Fibroblast of gingiva (primary cell): ENCODE measurements at regions not wholly inside any gene's neighbourhood (a gene's known extent, or its start where the extent isn't known, plus 50 kb on each side); places are given as distances from the start of the nearest gene placed in this dataset.

Experiments
- DNase-seq: peaks from one replicate; pipeline ENCODE4 v3.0.0-alpha.2; 2011; ENCODE audit warnings: low read depth

DNA sequence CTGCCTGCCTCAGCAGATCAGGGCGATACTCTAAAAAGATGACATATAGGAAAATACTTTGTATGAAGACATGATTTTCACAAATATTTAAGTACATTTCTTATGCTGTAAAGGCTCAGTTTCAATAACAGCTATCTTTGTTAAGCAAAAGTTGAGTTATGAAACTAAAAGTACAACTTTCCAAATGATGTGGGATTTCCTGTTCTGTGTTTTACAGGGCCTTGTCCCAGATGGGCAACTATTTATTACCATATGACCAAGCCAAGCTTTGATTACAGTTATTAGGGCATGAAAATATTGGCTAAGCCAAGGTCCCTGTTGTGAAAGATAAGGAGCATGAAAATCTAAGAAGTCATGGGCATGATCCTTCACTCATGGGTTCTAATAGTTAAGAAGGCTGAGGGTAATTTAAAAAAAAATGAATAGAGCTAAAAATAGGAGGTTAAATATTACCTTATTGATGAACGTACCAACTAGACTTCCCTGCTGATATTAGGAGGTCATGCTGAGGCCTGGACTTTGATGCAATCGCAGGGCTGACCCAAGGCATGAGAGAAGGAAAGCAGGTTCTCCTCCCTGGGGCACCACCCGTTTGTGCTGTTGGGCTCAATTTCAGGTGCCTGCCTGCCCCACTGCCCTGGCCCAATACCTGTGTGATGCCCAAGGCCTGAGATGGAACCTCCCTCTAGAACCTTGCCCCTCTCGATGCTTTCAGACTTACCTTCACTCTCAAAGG, 294.4 kb upstream of the PRDM1 start:
- DNase-seq: peak; percentile 72

DNA sequence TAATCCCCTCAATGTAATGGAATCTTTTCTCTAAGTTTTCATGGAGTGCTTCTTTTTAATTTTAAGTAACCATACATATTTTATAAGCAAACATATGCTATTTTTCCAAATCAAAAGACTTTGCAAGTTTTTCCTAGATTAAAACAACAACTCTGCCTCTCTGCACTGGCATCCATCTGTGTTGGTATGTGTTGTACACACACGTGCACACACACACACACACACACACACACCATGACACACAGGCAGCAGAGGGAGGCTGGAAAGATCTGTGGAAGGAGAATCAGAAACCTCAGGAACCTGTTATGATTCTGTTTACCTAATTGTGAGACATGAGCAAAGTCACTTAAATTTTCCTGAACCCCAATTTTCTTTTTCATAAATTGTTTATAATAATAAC, 295.0 kb upstream of the PRDM1 start:
- DNase-seq: no peak

DNA sequence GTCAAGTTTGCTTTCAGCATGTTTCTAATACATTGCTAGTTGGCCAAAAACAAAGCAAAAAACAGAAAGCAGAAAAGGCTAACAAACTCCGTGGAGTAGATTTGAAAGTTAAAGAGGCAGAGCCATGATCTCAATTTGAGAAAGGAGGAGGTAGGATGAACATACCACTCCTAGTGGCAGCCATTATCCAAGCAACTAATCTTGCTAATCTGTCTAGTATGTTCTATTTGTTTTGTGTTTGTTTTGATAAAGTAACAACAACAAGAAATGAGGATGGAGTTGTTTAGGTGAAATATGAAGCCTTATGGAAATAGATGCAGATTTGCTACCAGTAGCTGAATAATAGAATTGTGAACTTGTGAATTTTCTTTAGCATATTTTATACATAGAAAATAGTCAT, 295.5 kb upstream of the PRDM1 start:
- DNase-seq: no peak

DNA sequence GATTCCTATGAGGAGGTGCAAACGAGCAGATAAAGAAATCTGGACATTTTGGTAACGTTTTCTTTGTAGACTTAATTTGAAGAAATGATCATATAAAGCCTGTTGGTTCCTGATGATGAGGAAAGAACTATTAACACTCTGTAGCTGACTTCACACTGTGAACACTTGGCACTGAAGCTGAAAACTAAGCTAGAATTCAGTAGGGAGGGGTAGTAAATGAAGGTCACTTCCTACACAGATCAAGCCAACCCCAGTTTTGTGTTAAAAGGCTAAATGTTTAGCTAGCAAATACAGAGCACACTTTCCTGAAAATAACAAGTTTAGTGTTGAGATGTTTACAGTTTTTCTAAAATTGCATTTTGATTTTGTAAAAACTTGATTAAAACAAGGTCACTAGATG, 296.2 kb upstream of the PRDM1 start:
- DNase-seq: no peak

DNA sequence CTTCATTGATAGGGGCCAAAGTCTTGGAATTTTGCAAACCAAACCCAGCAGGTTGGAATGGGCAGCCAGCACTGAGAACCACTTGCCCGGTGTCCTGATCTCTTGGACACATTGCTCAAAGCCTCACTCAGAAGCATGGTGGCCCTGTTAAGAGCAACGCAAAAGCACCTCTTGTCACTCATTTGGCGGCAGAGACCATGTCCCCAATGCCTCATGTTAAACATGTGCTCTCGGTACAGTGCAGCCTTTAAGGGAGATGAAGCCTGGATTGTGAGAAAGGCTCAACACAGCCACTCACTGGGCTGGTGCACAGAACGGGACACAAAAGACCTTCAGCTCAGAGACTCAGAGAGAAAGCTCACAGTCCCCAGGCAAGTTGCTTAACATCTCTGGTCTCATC, 298.4 kb upstream of the PRDM1 start:
- DNase-seq: no peak

DNA sequence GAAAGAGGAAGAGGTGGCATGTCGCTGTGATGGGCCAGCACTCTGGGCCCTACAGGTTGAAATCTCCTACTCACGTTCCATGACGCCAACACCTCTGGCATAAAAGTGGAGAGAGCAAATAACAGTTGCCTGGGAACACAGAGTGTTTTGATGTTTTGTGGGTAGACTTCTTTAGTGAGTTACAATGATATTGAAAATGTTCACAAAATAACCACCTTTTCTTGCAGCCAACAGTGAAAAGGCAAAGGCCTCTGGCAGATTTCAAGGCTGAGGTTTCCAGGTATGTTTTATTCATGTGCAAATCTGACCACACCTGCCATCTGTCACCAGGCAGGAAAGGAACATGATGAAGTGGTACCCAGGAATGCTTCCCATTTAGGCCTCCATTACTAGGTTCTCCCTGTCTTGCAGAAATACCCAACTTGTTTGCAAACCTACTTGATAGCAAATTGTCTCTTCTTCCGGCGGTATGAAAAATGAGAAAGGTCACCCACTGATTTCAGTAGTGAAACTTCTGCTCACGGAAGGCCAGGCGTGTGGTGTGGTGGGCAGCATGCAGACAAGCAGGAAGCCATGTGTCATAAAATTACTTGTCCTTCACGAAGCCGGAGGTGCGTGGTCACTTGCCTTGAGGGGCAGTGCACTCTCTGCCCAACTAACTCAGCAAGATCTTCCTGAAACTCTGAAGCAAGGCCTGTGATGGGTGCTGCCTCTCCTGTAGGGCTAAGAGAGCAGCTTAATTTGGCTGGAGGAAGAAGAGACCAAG, 299.1 kb upstream of the PRDM1 start:
- DNase-seq: no peak

DNA sequence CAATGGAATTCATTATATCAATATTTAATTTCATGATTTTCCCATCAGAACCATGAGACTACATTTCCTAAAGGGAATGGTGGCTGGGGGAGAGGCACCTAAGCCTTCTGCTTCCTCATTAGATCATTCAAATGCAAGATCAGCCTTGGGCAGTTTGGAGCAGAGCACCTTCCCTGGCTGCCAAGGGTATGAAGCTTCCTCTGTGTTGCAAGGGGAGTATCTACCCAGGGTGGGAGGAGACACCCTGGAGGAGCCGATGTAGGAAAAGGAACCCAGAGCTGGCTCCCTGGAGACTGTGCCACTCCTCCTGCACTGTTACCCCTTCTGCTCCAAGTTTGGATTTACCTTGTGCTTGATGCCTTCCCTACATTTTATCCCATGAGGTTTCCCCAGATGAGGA, 299.7 kb upstream of the PRDM1 start:
- no peak for DNase-seq

DNA sequence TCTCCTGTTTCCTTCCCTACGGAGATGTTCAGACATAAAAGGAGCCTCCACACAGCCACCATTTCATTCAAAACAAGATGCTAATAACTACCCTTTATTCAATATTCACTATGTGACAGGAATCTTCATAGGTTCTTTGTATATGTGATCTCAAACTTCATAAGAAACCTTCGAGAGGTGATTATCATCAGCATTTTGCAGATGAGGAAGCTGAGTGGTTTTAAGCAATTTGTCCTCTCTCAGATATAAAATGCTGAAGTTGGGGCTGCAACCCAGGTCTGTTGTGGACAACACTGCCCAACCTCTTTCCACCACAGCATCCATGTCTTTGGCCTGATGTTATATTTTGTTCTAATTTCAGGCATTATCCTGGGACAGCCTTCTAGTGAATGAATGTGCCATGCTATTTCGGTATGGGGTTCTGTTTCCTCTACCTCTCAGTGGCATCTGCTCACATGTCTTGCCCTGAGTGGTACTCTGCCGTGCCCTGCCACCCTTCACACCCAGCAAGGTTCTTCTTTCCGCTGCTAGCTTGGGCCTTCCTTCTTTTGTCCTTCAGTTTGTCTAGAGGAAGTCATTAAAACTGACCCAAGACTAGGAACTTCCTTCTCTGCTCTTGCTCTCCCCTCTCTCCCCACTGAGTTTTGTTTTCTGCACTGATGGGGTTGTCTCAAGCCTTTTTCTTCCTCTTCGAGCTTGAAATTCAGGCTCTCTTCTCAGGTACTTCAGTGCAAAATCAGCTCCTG, 300.9 kb upstream of the PRDM1 start:
- no peak for DNase-seq

DNA sequence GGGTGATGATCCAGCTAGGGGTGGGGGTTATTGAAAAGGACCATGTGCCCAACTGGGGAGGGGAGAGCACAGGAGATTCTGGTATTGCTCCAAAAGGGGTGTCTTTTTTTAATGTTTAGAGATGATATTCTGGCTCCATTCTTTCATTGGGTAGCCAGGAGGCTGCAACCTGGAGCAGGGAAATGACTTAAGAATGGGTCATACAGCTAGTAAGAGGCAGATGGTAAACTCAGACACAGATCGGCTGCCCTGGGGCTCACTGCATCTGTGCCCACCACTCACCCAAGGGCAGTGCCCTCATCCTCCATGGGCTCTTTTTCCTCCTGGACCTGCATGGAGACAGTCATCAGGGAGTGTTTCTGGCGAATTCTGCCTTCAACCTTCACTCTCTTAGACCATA, 302.0 kb upstream of the PRDM1 start:
- no peak for DNase-seq

DNA sequence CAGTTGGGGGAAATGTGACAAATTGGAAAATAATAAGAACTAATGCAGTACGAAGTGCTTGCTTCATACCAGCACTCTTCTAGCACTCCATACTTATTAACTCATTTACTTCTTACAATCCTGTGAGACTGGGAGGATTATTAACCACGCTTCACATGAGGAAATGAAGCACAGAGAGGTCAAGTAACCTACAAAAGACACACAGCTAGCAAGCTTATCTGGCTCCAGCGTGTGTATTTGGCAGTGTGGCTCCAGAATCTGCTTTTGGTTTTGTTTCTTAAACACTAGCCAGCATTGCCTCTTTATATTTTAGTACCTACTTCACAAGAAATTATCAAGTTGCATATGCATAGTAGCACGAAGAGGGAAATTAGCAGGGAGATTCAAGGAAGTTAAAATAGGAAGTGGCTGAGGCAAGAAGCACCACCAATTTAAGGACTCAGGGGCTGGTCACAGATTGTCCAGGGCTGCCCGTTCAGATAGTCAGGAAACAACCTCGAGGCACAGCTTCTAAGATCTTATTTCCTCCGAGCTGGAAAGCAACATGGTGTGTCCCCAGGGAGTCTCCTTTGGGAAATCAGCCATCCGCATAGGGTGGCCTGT, 302.7 kb upstream of the PRDM1 start:
- no peak for DNase-seq

DNA sequence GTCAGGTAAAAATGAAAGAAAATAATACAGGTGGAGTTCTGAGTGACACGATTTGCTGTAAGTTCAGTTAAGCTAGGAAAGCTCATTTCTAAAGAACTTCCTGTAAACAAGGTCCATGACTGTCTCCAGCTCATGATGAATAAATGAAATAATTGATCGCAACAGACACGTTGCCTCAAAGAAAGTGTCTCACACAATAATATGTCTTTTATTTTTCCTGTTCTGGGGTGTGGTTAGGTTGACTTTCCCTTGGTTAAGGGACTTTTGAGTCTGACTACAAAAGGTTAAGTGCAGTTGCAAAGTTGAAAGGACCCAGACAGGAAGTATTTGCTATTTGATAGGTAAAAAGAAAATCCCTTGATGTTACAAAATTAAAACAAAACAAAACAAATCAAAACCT, 304.2 kb upstream of the PRDM1 start:
- DNase-seq: no peak

DNA sequence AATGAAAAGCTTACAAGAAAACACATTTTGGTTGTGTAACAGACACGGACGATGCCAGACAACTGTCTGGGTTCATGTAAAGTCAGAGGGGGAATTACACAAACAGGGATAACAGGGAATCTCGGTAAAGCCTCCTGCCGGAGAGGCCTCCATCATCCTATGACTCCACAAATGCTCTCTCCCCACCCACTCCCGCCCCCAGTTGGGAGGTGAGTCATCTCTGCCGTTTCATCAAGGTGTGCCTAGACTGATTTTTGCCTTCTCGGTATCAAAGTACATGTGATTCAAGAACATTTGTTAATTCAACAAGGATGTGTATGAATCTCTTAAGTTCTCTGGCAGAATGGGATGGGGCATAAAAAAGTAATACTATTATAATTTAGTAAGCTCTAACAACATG, 304.9 kb upstream of the PRDM1 start:
- DNase-seq: no peak

DNA sequence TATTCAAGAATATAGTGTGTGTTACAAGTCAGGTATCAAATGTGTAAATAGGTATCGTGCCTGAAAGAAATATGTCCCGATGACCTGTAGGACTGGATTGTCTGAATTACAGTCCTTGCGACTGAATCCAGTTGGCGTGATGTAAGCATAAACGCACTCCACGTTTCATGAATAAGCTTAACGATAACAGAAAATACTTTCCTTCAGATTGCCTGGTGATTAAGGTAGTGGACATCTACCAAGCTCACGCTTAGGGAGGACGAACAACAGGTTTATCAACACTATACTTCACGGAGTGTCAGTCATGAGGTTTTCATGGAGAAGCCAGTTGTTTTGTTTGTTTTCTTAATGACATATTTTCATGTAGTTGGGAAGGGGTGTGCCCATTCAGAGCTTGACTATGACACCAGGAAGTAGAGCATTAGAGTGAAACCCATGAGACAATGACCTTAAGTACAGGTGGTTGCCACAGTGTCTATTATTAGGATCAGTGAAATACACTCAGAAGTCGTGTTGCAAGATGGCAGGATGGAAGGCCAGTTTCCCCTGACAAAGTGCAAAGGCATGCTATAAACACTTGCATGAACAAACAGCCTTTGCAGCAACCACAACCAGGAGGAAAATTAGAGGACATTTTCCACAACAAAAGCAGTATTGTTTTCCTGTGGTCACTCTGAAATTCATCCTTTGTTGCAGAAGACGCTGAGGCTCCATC, 305.8 kb upstream of the PRDM1 start:
- DNase-seq: peak; percentile 83

DNA sequence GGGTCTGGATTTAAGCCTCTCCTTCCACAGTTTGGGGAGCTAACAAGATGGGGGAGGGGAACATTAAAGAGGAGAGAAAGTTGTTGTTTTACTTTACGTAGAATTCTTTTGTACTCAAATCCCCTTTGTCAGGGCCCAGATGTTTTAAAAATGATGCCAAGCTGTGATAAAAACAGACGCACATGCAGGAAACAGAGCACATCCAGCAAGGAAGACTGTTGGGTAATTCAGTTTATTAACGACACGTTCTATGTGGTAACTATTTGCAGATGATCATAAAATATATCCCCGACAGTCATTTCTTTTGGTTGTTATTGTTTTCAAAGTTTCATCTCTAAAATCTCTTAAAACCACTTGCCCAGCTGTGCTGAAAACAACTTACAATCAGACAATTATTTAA, 307.0 kb upstream of the PRDM1 start:
- peak; percentile 71 for DNase-seq

DNA sequence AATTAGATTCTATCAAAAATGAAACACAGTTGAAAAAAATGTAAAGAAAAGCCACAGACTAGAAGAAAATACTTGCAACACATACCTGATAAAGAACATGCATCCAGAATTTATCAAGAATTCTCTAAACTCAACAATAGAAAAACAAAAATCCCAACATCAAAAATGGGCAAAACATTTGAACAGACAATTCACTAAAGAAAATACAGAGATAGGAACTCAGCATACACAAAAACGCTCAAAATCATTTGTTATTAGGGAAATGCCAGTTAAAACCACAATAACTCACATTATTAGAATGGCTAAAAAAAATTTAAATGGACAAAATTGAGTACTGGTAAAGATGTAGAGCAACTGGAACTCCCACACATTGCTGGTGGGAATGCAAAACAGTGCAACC, 311.0 kb upstream of the PRDM1 start:
- DNase-seq: no peak

DNA sequence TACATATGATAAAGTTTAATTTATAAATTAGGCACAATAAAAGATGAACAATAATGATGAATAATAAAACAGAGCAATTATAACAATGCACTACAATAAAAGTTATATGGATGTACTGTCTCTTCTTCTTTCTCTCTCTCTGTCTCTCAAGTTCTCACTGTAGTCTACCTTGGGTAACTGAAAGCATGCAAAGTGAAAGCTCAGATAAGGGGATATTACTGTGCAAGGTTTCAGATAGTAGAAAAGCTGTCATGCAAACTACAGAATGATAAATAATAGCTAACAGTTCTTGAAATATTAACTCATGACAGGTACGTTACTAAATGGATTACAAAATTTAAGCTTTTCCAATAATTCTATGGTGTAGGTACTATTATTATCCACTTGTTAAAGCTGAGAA, 311.9 kb upstream of the PRDM1 start:
- no peak for DNase-seq

DNA sequence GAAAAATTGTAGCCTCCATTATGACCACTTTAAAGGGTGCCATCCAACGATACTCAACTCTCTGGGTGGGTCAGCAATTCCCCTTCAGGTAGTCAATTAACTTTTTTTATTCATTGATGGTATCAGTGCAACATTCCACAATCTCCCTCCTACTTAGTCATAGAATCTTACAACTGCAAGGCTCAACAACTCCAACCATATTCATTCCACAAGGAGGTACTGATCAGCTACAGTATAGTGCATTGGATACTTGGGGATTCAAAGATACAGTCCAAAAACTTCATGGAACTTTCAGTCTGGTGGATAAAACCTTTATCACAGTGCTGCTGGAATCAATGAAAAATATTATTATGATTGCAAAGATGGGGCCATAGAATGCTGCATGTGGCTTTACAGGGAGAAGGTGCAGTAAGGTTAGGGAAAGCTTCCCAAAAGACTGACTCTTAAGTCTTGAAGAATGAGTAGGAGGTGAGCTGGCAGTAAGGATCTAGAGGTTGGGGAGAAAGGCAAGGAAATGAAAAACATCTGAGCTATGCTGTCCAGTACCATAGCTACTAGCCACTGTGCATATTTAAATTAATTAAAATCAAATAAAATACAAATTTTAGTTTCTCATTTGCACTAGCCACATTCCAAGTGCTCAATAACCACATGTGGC, 314.7 kb upstream of the PRDM1 start:
- no peak for DNase-seq

DNA sequence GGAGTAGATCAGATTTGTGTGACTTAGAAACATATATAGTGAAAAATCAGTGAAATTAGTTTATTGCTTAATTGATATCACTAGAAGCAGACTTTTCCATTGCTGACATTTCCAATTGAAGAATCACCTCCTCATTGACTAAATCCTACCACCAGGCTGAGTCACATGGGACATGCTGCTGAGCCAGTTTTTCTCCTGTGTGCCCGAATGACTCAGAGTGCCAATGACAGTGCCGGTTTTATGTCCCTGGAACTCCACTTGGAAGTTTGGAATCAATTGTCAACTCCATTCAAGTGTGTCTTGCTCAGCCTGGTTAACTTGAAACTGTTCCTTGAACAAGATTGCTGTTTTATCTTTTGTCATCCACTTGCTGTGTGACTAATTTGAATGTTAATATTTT, 316.1 kb upstream of the PRDM1 start:
- DNase-seq: peak; percentile 8

DNA sequence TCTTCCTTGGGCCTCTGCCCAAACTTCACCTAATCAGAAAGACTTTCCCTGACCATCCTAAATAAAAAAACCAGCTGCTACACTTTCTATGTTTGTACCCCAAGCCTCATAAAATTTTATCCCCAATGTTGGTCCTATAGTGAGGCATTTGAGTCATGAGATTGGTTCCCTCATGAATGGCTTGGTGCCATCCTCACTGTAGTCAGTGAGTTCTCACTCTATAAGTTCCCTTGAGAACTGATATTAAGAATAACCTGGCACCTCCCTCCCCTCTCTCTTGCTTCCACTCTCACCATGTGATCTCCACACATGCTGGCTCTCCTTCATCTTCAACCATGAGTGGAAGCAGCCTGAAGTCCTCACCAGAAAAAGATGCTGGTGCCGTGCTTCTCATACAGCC, 316.9 kb upstream of the PRDM1 start:
- DNase-seq: no peak

DNA sequence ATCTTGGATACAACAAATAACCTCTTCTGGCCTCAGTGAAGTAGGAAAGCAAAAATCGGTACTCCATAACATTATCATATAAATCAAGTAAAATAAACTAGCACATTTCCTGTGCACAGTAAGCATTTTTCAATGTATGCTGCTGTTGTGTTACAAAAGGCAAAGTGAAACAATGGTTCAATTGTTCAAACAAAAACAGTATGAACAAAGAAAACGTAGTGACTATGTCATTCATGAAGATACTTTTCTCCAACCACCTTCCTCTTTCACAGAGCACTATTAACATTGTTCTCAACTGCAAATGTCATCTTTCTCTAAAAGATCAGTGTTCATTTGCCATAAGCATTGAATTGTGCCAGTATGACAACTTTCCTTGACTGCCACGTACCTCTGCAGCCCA, 318.6 kb upstream of the PRDM1 start:
- DNase-seq: no peak

DNA sequence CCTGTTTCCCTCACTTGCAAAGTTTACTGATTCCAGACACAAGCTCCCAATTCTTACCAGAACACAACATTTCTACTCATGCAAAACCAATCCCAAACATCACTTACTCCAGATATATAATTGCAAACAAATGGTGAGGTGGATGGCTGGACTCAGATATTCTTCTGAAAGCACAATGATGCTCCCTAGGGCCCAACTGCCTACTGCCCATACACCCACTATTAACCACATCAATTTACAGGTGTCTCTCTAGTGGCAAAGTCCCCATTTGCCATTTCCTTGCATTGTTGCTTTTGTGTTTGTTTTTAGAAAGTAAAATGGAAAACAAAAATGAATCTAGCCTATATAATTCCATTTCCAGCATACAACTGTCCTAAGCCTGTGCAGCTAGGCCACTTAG, 320.9 kb upstream of the PRDM1 start:
- DNase-seq: no peak

DNA sequence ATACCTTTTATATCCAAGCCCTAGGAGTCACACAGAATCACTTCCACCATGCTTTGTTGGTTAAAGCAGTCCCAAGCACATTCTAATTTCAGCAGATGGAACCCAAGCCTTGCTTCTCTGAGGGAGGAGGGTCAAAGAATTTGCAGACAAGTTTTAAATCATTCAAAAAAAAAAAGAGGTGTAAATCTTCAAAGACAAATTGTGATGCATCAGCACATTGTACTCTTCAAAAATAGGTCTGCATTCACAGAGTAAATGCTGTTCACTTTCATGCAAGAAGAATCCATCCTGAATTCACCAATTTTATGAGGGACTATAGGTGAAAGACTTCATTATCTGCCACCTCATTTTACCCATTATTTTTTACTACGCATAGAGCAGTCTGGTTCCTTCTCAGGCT, 321.8 kb upstream of the PRDM1 start:
- no peak for DNase-seq
